ENCODE measurements at regions not wholly inside any gene's neighbourhood (a gene's known extent, or its start where the extent isn't known, plus 50 kb on each side); places are given as distances from the start of the nearest gene placed in this dataset.

DNA sequence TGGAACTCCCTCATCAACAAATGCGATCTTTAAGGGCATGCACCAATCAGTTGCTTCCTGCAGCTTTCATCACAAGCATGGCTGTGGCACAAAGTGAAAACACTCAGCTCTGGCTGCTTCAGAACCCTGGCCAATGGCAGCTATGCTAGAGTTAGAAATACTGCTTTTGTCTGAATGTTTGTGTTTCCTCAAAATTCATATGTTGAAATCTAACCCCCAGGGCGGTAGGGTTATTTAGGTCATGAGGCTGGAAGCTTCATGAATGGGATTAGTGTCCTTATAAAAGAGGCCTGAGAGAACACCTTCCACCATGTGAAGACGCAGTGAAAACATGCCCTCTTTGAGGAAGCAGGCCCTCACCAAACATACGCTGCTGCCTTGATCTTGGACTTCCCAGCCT, 453.9 kb downstream of the SNAPC1 start:
- no peak for DNase-seq
- Histone ChIP-seq H3K27me3 (no peaks in the 10 kb centered on the region), H3K36me3 (no peaks in the 10 kb centered on the region), H3K9me3 (no peaks in the 10 kb centered on the region), H3K4me1 (no peaks in the 10 kb centered on the region), H3K27ac (no peak overlapping the region), H3K4me3 (no peak overlapping the region)
- intact Hi-C loops (cut with DNase I) = no loop called here
- FAIRE-seq = no peak
- TF ChIP-seq, protein P1, sequence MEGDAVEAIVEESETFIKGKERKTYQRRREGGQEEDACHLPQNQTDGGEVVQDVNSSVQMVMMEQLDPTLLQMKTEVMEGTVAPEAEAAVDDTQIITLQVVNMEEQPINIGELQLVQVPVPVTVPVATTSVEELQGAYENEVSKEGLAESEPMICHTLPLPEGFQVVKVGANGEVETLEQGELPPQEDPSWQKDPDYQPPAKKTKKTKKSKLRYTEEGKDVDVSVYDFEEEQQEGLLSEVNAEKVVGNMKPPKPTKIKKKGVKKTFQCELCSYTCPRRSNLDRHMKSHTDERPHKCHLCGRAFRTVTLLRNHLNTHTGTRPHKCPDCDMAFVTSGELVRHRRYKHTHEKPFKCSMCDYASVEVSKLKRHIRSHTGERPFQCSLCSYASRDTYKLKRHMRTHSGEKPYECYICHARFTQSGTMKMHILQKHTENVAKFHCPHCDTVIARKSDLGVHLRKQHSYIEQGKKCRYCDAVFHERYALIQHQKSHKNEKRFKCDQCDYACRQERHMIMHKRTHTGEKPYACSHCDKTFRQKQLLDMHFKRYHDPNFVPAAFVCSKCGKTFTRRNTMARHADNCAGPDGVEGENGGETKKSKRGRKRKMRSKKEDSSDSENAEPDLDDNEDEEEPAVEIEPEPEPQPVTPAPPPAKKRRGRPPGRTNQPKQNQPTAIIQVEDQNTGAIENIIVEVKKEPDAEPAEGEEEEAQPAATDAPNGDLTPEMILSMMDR (IDR thresholded peaks at IDR 0.05) = no peak
- WGBS, 2 donors = 74 to 84% methylated on average over 4 of the region's 4 CpGs
- ATAC-seq = no peak

DNA sequence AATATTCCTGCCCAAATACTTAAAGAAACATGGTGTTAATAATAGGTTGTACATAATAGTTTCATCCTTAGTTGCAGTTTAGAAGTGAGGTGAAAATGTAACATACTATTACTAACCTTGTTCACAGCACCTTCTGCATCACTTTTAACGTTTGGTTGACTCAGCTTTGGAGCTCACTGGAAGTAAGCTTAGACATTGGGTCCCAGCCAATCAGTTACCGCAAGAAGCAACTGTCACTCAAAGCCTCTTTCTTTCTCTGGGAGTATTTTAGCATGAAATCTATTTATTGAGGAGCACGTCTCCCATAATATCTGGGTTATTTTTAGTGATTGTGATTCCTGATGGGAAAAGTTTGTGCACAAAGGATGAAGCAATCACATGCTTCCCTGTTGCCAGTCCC, 472.6 kb downstream of the SNAPC1 start:
- H3K4me1 ChIP-seq = no peaks in the 10 kb centered on the region
- TF ChIP-seq, protein P1 (IDR thresholded peaks at IDR 0.05) = no peak
- H3K4me3 ChIP-seq = no peak overlapping the region
- no peak overlapping the region for H3K27ac ChIP-seq
- no peaks in the 10 kb centered on the region for H3K36me3 ChIP-seq
- WGBS, 2 donors = 49 to 64% methylated on average over 3 of the region's 3 CpGs
- no peaks in the 10 kb centered on the region for H3K9me3 ChIP-seq
- ATAC-seq (no peak), FAIRE-seq (no peak), DNase-seq (no peak)
- intact Hi-C loops (cut with DNase I) = no loop called here
- no peaks in the 10 kb centered on the region for H3K27me3 ChIP-seq

DNA sequence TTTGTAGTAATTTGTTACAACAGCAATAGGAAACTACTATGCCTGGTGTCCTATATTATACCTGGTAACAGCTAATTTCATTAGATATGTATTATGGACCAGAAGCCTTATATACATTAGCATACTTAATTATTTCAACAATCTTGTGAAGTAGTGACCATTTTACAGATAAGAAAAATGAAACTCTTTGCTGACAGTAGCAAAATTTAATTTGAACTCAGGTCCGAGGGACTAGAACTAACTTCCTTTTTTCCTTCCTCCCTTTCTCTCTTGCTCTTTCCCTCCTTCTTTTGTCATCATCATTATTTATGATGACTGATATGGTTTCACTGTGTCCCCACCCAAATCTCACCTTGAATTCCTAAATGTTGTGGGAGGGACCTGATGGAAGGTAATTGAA, 482.0 kb downstream of the SNAPC1 start:
- Histone ChIP-seq H3K4me1 (no peaks in the 10 kb centered on the region), H3K9me3 (no peaks in the 10 kb centered on the region), H3K36me3 (no peaks in the 10 kb centered on the region), H3K4me3 (no peak overlapping the region), H3K27ac (no peak overlapping the region), H3K27me3 (no peaks in the 10 kb centered on the region)
- TF ChIP-seq, protein P1 (IDR thresholded peaks at IDR 0.05) = no peak
- ATAC-seq (no peak), FAIRE-seq (no peak), DNase-seq (no peak)
- 66 to 83% methylated on average over 1 of the region's 1 CpG for WGBS, 2 donors
- intact Hi-C loops (cut with DNase I) = no loop called here

DNA sequence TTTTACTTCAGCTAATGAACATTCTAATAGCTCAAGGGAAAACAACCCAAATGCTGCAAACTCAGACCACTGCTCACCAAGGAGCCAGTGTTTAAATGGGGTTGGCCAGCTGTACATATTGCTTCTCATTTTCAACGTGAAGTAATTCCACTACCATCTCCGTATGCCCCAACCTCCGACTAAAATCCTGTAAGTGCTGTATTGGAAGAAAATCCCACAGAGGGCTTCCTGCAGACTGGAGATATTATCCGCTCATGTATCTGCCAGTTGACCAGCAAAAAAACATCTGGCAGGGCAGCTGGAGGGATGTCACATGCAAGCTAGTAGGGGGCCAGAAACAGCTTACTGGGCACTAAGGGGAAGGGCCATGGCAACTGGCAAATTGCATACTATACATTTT, 485.0 kb downstream of the SNAPC1 start:
- no peaks in the 10 kb centered on the region for H3K4me1 ChIP-seq
- no peaks in the 10 kb centered on the region for H3K36me3 ChIP-seq
- TF ChIP-seq, protein P1 (IDR thresholded peaks at IDR 0.05) = no peak
- no peak for ATAC-seq
- intact Hi-C loops (cut with DNase I) = no loop called here
- 48 to 49% methylated on average over 4 of the region's 4 CpGs for WGBS, 2 donors
- no peak for DNase-seq
- no peak for FAIRE-seq
- H3K4me3 ChIP-seq = no peak overlapping the region
- no peaks in the 10 kb centered on the region for H3K9me3 ChIP-seq
- H3K27ac ChIP-seq = no peak overlapping the region
- H3K27me3 ChIP-seq = no peaks in the 10 kb centered on the region

DNA sequence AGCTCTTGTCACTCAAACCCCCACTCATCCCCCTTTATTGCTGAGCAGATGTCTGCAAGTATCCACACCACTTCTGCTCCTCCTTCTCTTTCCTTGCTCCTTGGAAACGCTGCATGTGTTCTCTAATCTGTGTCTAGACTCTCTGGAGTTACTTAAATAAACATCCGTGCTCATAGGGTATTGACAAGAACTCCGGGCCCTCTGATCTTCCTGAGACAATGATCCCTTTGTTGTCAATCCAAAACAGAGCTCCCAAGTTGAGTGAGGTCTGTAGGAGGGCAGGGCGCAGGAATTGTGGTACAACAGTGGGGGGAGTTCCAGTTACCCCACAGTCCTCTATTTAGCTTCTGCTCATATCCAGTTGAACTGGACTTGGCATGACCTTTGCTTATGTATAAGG, 489.0 kb downstream of the SNAPC1 start:
- intact Hi-C loops (cut with DNase I) = no loop called here
- no peak for FAIRE-seq
- no peak for DNase-seq
- Histone ChIP-seq H3K36me3 (no peaks in the 10 kb centered on the region), H3K9me3 (no peaks in the 10 kb centered on the region), H3K4me3 (no peak overlapping the region), H3K27me3 (no peaks in the 10 kb centered on the region), H3K27ac (no peak overlapping the region), H3K4me1 (no peaks in the 10 kb centered on the region)
- TF ChIP-seq, protein P1 (IDR thresholded peaks at IDR 0.05) = no peak
- ATAC-seq = no peak
- WGBS, 2 donors = 22 to 26% methylated on average over 4 of the region's 4 CpGs
